Fibroblast of lung (primary cell): ENCODE measurements at regions not wholly inside any gene's neighbourhood (a gene's known extent, or its start where the extent isn't known, plus 50 kb on each side); places are given as distances from the start of the nearest gene placed in this dataset.

Source experiments
- DNase-seq, 2 donors: peaks; one replicate each; pipeline versions ENCODE4 v3.0.0 to v3.0.0-alpha.2; 2010; ENCODE audit warnings: low read depth in 2 of 2
- H2AFZ ChIP-seq: 2 replicates; pipeline ENCODE4 v1.5.1; 2012; ENCODE audit warnings: low read length, control low read depth, inconsistent platforms
- H3K27ac ChIP-seq: 2 replicates; pipeline ENCODE4 v1.5.1; 2011; ENCODE audit warnings: low read length, control low read depth; ENCODE audit not compliant: insufficient read depth
- H3K27me3 ChIP-seq: 2 replicates; pipeline ENCODE4 v1.5.1; 2011; ENCODE audit warnings: mild to moderate bottlenecking, low read length; ENCODE audit not compliant: control insufficient read depth, insufficient read depth
- H3K36me3 ChIP-seq: 2 replicates; pipeline ENCODE4 v1.5.1; 2011; ENCODE audit warnings: low read length; ENCODE audit not compliant: control insufficient read depth, insufficient read depth
- H3K4me1 ChIP-seq: 2 replicates; pipeline ENCODE4 v1.5.1; 2011; ENCODE audit warnings: low read length; ENCODE audit not compliant: control insufficient read depth, insufficient read depth; ENCODE audit errors: extremely low read depth
- H3K4me2 ChIP-seq: 2 replicates; pipeline ENCODE4 v1.5.1; 2011; ENCODE audit warnings: low read length, control low read depth; ENCODE audit not compliant: insufficient read depth; ENCODE audit errors: extremely low read depth
- H3K4me3 ChIP-seq, 4 experiments: fragments of 200-600 bp in 1 of 4; sonication (generic) in 1 of 4; replicated peaks in 1 of 4; 2 replicates each; pipeline ENCODE4 v1.5.1; 2011 to 2016; ENCODE audit warnings: low read length in 4 of 4, low read depth in 3 of 4, mild to moderate bottlenecking in 3 of 4, control low read depth in 2 of 4, inconsistent platforms in 1 of 4, mixed read lengths in 1 of 4; ENCODE audit not compliant: insufficient read depth in 1 of 4; ENCODE audit errors: control extremely low read depth in 1 of 4
- H3K79me2 ChIP-seq: 2 replicates; pipeline ENCODE4 v1.5.1; 2012; ENCODE audit warnings: mild to moderate bottlenecking, low read length, inconsistent platforms; ENCODE audit not compliant: control insufficient read depth, insufficient read depth
- H3K9ac ChIP-seq: 2 replicates; pipeline ENCODE4 v1.5.1; 2011; ENCODE audit warnings: mild to moderate bottlenecking, low read length, control low read depth; ENCODE audit not compliant: insufficient read depth
- H3K9me3 ChIP-seq: 2 replicates; pipeline ENCODE4 v1.5.1; 2012; ENCODE audit warnings: low read depth, low read length; ENCODE audit not compliant: control insufficient read depth, insufficient read depth
- H4K20me1 ChIP-seq: 2 replicates; pipeline ENCODE4 v1.5.1; 2011; ENCODE audit warnings: low read length; ENCODE audit not compliant: control insufficient read depth, insufficient read depth; ENCODE audit errors: extremely low read depth
- EZH2 ChIP-seq: IDR thresholded peaks from 2 replicates; pipeline ENCODE4 v1.5.1; 2012; ENCODE audit warnings: low read length, control low read depth, mild to moderate bottlenecking; ENCODE audit errors: missing control alignments
- TF ChIP-seq, protein P1 (sequence below), 2 donors: IDR thresholded peaks in 1 of 2; conservative IDR thresholded peaks in 1 of 2; 1 replicate in 1 of 2; 2 replicates in 1 of 2; pipeline ENCODE4 v1.5.1; 2011 to 2012; ENCODE audit warnings: low read length in 2 of 2, control low read depth in 1 of 2, inconsistent platforms in 1 of 2, low read depth in 1 of 2, mild to moderate bottlenecking in 1 of 2

DNA sequence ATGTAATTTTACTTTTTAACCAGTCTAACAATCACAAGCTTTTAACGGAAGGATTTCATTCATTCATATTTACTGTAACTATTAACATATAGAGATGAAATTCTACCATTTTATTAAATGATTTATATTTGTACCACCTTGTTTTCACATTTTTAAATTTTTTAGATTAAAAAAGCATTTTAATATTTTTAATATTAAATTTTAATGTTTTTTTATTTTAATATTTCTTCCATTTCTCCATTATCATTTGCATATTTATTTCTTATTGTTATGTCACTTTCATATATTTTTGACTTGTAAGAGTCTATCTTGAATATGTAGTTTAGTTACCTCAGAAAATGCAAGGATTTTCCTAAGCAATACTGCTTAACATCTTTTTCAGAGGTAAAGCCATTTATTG lies 1034.0 kb upstream of the PTPRD start:
- Histone ChIP-seq H3K4me1 (no peaks in the 10 kb centered on the region), H3K4me2 (no peak overlapping the region), H3K9me3 (no peaks in the 10 kb centered on the region), H3K27ac (no peak overlapping the region), H3K4me3 (no peak overlapping the region), H2AFZ (no peak overlapping the region), H3K9ac (no peak overlapping the region), H3K27me3 (no peaks in the 10 kb centered on the region), H4K20me1 (no peaks in the 10 kb centered on the region), H3K36me3 (no peaks in the 10 kb centered on the region), H3K79me2 (no peaks in the 10 kb centered on the region)
- no peak for DNase-seq
- TF ChIP-seq EZH2: no peak
- TF ChIP-seq, protein P1, sequence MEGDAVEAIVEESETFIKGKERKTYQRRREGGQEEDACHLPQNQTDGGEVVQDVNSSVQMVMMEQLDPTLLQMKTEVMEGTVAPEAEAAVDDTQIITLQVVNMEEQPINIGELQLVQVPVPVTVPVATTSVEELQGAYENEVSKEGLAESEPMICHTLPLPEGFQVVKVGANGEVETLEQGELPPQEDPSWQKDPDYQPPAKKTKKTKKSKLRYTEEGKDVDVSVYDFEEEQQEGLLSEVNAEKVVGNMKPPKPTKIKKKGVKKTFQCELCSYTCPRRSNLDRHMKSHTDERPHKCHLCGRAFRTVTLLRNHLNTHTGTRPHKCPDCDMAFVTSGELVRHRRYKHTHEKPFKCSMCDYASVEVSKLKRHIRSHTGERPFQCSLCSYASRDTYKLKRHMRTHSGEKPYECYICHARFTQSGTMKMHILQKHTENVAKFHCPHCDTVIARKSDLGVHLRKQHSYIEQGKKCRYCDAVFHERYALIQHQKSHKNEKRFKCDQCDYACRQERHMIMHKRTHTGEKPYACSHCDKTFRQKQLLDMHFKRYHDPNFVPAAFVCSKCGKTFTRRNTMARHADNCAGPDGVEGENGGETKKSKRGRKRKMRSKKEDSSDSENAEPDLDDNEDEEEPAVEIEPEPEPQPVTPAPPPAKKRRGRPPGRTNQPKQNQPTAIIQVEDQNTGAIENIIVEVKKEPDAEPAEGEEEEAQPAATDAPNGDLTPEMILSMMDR (conservative IDR thresholded peaks at IDR 0.05 in 1 of 2, IDR thresholded peaks at IDR 0.05 in 1 of 2; ENCODE audit: low read depth in 1 of 2, low read length in 2 of 2): no peak

DNA sequence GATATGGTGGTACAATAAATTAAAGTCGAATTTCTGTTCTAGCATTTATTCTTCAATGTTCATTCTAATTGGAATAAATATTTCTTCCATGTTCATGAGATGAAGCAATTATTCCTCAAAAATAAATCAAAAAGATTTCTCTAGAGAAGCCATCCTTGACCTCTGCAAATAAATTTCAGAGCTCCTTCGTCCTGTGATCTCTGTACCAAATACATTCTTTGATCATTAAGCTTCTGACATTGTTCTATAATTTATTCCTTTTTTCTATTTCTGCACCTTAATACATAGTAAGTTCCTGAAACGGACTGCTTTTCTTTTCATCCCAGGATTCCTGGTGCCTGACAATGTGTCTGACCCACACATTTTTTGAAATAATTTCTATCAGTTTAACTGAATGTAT lies 1039.3 kb upstream of the TYRP1 start:
- H3K4me3 ChIP-seq: no peak overlapping the region

DNA sequence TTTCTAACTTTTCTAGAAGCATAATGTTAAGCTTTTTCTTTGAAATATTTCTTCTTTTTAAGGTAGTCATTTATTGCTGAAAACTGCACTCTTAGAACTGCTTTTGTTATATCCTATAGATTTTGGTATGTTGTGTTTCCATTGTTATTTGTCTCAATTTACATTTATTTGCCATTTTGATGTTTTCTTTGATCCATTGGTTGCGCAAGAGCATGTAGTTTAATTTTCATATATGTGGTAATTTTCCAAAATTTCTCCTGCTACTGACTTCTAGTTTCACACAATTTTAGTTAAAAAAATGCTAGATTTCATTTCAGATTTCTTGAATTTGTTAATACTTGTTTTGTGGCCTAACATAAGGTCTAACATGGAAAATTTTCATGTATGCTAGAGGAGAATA lies 1029.3 kb upstream of the TYRP1 start:
- no peak overlapping the region for H3K27ac ChIP-seq
- H2AFZ ChIP-seq: no peak overlapping the region
- no peak for DNase-seq
- no peaks in the 10 kb centered on the region for H3K4me1 ChIP-seq
- H3K79me2 ChIP-seq: no peaks in the 10 kb centered on the region
- no peaks in the 10 kb centered on the region for H3K27me3 ChIP-seq
- H3K9ac ChIP-seq: no peak overlapping the region
- no peak overlapping the region for H3K4me3 ChIP-seq
- TF ChIP-seq, protein P1 (conservative IDR thresholded peaks at IDR 0.05 in 1 of 2, IDR thresholded peaks at IDR 0.05 in 1 of 2; ENCODE audit: low read depth in 1 of 2, low read length in 2 of 2): no peak
- TF ChIP-seq EZH2: no peak
- H3K36me3 ChIP-seq: no peaks in the 10 kb centered on the region
- no peaks in the 10 kb centered on the region for H3K9me3 ChIP-seq
- H3K4me2 ChIP-seq: no peak overlapping the region
- H4K20me1 ChIP-seq: no peaks in the 10 kb centered on the region

More for the DNA sequence above, 1039.3 kb upstream of the TYRP1 start:
- Histone ChIP-seq H3K9me3 (no peaks in the 10 kb centered on the region), H3K9ac (no peak overlapping the region), H3K36me3 (no peaks in the 10 kb centered on the region), H3K27ac (no peak overlapping the region), H3K79me2 (no peaks in the 10 kb centered on the region), H3K27me3 (no peaks in the 10 kb centered on the region), H3K4me2 (no peak overlapping the region), H4K20me1 (no peaks in the 10 kb centered on the region), H3K4me1 (no peaks in the 10 kb centered on the region), H2AFZ (no peak overlapping the region)
- DNase-seq: no peak
- TF ChIP-seq, protein P1 (conservative IDR thresholded peaks at IDR 0.05 in 1 of 2, IDR thresholded peaks at IDR 0.05 in 1 of 2; ENCODE audit: low read depth in 1 of 2, low read length in 2 of 2): no peak
- TF ChIP-seq EZH2: no peak
